GM20431 (cell line): ENCODE measurements at regions not wholly inside any gene's neighbourhood (a gene's known extent, or its start where the extent isn't known, plus 50 kb on each side); places are given as distances from the start of the nearest gene placed in this dataset.

Source experiments
- in situ Hi-C: fragments of 300-500 bp; cut with MseI, MboI; formaldehyde crosslinking; loops from one replicate; pipeline ENCODE4 v1.15.0; 2020; ENCODE audit warnings: low sequenced_read_pairs; ENCODE audit not compliant: unreplicated experiment

DNA sequence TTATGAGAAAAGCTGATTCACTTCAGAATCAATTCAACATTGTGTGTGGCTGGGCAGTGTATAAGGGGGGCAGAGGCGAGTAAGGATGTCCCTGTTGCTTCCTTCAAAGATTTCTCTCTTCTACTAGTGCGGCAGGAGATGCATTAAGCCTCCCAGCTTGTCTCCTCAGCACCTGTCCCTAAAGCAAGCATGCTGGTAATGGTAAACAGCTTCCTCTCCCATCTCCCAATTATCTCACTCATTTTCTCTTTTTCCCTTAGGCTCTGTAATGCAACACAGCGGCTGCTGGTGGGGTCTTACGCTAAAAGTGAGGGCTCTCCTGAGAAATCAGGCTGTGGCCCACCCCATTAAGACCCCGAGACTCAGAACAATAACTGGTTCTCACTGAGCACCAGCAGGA lies 306.4 kb upstream of the ROPN1 start:
- in situ Hi-C loops, result no loop called here

DNA sequence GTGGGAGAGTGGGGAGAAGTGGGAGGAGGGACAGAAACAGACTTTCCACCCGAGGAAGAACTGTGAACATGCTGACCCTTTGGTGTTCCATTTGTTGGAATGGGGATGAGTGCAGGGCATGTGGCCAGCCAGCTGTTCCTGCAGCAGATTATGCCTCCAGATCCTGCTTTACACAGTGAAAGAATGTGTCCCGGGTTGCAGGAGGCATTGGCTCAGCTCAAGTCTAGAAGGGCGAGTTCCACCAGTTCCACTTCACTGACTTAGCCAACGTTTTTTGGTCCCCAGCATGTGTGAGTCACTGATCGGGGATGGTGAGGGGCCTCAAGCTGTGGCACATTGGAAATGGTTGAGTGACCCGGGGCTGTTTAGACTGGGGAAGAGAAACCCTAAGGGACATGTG lies 307.0 kb upstream of the ROPN1 start:
- in situ Hi-C loops, result no loop called here

- in situ Hi-C loops, result no loop called here
These were observed 307.9 kb upstream of the ROPN1 start for GRCh38 chr3:124299831-124300230.

DNA sequence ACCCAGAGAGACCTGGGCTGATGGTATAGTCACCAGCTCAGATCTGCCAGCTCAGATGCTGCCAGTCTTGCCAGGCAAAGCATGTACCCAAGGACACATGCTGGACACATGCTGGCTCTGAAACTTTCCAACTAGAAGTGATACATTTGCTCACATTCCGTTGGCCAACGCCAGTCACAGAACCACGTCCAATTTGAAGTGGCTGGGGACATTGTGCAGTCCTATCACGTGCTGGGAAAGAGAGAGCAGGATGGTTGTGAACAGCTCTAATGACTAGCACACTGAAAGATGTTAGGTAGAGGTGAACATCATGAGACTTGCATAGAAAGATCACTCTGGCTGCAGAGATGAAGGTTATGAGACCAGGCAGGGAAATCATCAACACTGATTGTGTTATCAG lies 308.5 kb upstream of the ROPN1 start:
- in situ Hi-C loops, result no loop called here

- in situ Hi-C loops, result no loop called here
These were observed 311.5 kb upstream of the ROPN1 start for GRCh38 chr3:124303305-124303910.

- in situ Hi-C loops, result no loop called here
These were observed 314.7 kb upstream of the ROPN1 start for GRCh38 chr3:124306665-124307064.

- in situ Hi-C loops, result no loop called here
These were observed 321.7 kb upstream of the ROPN1 start for GRCh38 chr3:124313621-124314020.

- in situ Hi-C loops, result no loop called here
These were observed 323.5 kb upstream of the ROPN1 start for GRCh38 chr3:124315215-124316033.

DNA sequence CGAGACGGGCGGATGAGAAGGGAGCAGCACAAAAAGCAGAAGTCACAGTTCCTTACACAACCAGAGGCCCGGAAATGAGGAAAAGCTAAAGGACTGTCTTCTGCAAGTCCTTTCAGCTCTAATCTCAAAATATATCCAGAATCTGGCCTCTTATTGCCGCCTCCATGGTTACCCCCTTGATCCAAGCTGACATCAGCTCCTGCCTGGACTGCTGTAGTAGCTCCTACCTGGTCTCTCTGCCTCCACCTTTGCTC lies 324.0 kb upstream of the ROPN1 start:
- in situ Hi-C loops, result no loop called here

DNA sequence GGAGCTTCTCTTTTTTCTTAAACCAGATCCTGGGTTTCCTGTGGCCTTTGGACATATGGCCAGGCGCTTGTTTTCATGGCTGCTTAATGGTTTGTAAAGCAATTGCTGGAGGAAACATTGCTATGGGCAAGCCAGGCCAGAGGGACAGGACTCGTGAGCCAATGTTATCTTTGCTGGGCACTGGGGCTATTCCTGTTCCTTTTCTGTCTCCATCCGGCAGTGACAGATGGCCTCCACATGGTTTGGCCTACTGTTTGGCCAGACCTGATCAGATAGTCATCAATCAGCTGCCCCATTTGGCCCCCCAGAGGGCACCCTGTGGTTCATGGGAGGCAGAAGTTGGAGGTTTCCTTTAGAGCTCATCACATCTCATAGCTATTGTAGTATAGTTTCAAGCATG lies 326.1 kb upstream of the ROPN1 start:
- in situ Hi-C loops, result no loop called here

GRCh38 chr3:124318656-124319055 lies 326.7 kb upstream of the ROPN1 start:
- in situ Hi-C loops, result no loop called here

- in situ Hi-C loops, result no loop called here
These were observed 329.1 kb upstream of the ROPN1 start for GRCh38 chr3:124320976-124321375.

- in situ Hi-C loops, result no loop called here
These were observed 330.5 kb upstream of the ROPN1 start for GRCh38 chr3:124322309-124322880.

DNA sequence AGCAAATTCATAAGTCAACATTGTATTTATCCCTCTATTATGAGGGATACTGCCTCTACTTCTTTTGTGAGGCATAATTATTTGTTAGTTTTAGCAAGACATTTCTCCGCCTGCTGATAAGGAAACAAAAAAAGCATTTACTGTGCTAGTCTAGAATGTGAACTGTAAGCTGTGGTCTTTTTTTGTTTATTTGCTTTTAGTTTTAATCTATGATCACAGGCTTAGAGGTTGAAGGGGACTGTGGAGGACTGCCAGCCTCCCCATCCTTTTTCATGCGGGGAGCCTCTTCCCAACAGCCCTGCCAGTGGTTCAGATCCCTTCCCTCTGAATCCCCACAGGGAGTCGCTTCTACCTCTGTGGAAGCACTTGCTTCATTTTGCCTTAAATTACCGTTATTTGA lies 331.0 kb upstream of the ROPN1 start:
- in situ Hi-C loops, result no loop called here

GRCh38 chr3:124325248-124325647 lies 333.3 kb upstream of the ROPN1 start:
- in situ Hi-C loops, result no loop called here

- in situ Hi-C loops, result no loop called here
These were observed 337.8 kb upstream of the ROPN1 start for GRCh38 chr3:124329723-124330122.

DNA sequence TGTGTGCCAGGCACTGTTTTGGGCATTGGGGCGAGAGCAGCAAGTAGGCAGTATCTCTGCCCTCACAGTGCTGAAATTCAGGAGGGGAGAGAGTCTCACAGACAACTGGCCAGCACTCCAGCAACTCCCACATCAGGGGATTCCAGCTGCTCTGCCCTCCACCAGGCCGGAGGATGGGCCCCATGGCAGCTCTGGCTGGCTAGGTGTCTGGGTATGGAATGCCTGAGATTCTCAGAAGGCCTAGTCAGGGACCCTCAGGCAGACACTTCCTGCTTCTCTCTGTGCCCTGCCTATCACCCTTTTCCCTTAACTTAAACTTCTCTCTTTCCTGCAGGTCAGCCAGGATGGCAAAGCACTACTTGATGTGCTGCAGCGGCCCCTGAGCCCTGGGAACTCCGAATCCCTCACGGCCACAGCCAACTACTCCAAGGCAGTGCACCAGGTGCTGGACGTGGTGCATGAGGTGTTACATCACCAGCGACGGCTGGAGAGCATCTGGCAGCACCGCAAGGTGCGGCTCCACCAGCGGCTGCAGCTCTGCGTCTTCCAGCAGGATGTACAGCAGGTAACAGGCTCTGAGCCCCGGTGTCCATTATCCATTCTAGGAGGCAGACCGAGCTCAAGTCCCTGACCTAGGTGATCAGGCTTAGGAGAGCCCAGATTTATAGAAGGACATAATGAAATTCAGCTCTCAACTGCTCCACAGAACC lies 342.2 kb upstream of the ROPN1 start:
- in situ Hi-C loops, result no loop called here

GRCh38 chr3:124336067-124336656 lies 344.2 kb upstream of the ROPN1 start:
- in situ Hi-C loops, result no loop called here

DNA sequence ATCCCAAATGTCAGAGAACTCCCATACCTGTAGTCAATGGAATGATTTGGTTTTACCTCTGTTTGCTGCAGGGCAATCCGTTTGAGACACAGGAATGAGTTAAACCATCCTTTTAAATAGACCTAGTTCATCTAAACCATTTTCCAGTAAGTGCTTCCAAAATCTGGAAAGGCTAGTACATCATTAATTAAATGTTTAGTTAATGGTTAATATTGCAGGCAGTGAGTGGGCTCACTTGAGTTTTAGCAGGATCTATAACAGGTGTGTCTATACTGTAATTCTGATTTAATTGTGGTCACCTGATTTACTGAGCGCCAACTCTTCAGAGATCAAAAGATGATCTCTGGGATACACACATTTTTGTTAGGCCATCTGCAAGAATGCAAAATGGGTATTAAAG lies 353.9 kb upstream of the ROPN1 start:
- in situ Hi-C loops, result no loop called here

DNA sequence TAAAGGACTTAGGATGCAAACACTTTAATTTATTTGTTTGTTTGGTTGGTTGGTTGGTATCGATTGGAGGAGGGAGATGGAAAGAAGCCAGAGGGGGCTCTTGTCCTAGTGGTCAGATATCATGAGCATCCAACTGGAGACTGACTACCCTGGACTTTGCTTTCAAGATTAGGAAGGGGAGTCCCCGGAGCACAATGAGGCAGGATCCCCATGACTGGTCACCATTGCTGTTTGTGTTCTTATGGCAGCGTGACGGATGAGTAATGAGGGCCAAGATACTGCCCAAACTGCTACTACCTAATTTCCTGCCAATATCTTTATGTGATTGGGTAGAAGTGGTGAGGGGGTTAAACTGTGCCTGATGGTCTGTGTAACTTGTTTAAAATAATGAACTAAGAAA lies 354.6 kb upstream of the ROPN1 start:
- in situ Hi-C loops, result no loop called here

DNA sequence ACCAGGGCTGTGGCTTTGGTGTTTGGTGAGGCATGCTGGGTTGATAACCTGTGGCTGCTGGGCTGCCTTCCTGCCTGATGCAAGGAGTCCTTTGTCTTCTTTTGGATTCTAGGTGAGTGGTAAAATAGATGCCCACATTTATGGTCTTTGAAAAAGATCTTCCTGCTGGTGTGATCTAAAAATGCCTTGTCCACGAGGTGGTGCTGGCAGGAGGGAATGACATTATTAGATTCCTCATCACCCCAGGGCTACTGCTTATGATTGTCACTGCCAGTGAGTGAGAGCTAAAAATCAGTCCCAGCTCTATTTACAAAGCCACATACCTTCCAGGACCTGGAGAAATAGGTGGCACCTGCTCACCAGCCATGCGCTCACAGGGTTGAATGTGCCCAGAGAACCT lies 355.5 kb upstream of the ROPN1 start:
- in situ Hi-C loops, result no loop called here
